Ovary (tissue), 3 donors: ENCODE measurements at regions not wholly inside any gene's neighbourhood (a gene's known extent, or its start where the extent isn't known, plus 50 kb on each side); places are given as distances from the start of the nearest gene placed in this dataset.

Source experiments
- CTCF ChIP-seq, 3 donors: fragments of 450-650 bp in 2 of 3; fragments of 200-600 bp in 1 of 3; IDR thresholded peaks; one replicate each; pipeline versions ENCODE4 v1.5.1 to v1.8.0; 2016 to 2022; ENCODE audit warnings: antibody characterized with exemption in 3 of 3, mild to moderate bottlenecking in 1 of 3
- POLR2A ChIP-seq: fragments of 450-650 bp; IDR thresholded peaks from one replicate; pipeline ENCODE4 v1.6.1; 2017; ENCODE audit warnings: antibody characterized with exemption, mild to moderate bottlenecking, moderate library complexity
- donor health status: DM: no; HTN: no; CAD: no.

GRCh38 chr3:171954690-171955383, 84.5 kb upstream of the FNDC3B start:
- TF ChIP-seq CTCF (IDR thresholded peaks at IDR 0.05), result no peak
- TF ChIP-seq POLR2A, result no peak
